ENCODE measurements at regions not wholly inside any gene's neighbourhood (a gene's known extent, or its start where the extent isn't known, plus 50 kb on each side); places are given as distances from the start of the nearest gene placed in this dataset.
"Not testable (repeated sequence)": the region's sequence is repeated elsewhere in the genome, so short reads cannot be mapped to it uniquely, and the experiment has no call there.

GRCh38 chr20:22851679-22852346 lies 183.3 kb upstream of the SSTR4 start:
- not testable (repeated sequence) for H2AFZ ChIP-seq (ENCODE audit: low read length, unreplicated experiment); H3K4me1 ChIP-seq (ENCODE audit: control insufficient read depth, insufficient read depth, low read length, unreplicated experiment); H3K79me2 ChIP-seq (ENCODE audit: control insufficient read depth, insufficient read depth, low read length, unreplicated experiment); H3K4me3 ChIP-seq (ENCODE audit: low read depth, low read length); H3K27ac ChIP-seq (ENCODE audit: low read depth, low read length); H3K27me3 ChIP-seq (ENCODE audit: insufficient read depth, low read length); H3K36me3 ChIP-seq (ENCODE audit: insufficient read depth, low read length)

- no peak overlapping the region for H3K27ac ChIP-seq (ENCODE audit: low read depth, low read length)
- H3K4me1 ChIP-seq (ENCODE audit: control insufficient read depth, insufficient read depth, low read length, unreplicated experiment) = no peaks in the 10 kb centered on the region
- H3K79me2 ChIP-seq (ENCODE audit: control insufficient read depth, insufficient read depth, low read length, unreplicated experiment) = no peaks in the 10 kb centered on the region
- H2AFZ ChIP-seq (ENCODE audit: low read length, unreplicated experiment) = no peak overlapping the region
- H3K27me3 ChIP-seq (ENCODE audit: insufficient read depth, low read length) = peaks cover 5% of the 10 kb centered on the region; the same call in 1 of the 2 replicates
- H3K36me3 ChIP-seq (ENCODE audit: insufficient read depth, low read length) = no peaks in the 10 kb centered on the region
- H3K4me3 ChIP-seq (ENCODE audit: low read depth, low read length) = no peak overlapping the region
These were observed 173.7 kb upstream of the SSTR4 start for GRCh38 chr20:22861231-22861980.

GRCh38 chr20:22861990-22862389 lies 173.1 kb upstream of the SSTR4 start:
- no peaks in the 10 kb centered on the region for H3K36me3 ChIP-seq (ENCODE audit: insufficient read depth, low read length)
- no peaks in the 10 kb centered on the region for H3K4me1 ChIP-seq (ENCODE audit: control insufficient read depth, insufficient read depth, low read length, unreplicated experiment)
- no peak overlapping the region for H2AFZ ChIP-seq (ENCODE audit: low read length, unreplicated experiment)
- H3K79me2 ChIP-seq (ENCODE audit: control insufficient read depth, insufficient read depth, low read length, unreplicated experiment) = no peaks in the 10 kb centered on the region
- H3K27me3 ChIP-seq (ENCODE audit: insufficient read depth, low read length) = peaks cover 8% of the 10 kb centered on the region; the same call in 1 of the 2 replicates
- H3K27ac ChIP-seq (ENCODE audit: low read depth, low read length) = no peak overlapping the region
- H3K4me3 ChIP-seq (ENCODE audit: low read depth, low read length) = no peak overlapping the region

- Histone ChIP-seq H3K27me3 (ENCODE audit: insufficient read depth, low read length) (peaks cover 10% of the 10 kb centered on the region; the same call in 1 of the 2 replicates), H2AFZ (ENCODE audit: low read length, unreplicated experiment) (no peak overlapping the region), H3K4me1 (ENCODE audit: control insufficient read depth, insufficient read depth, low read length, unreplicated experiment) (no peaks in the 10 kb centered on the region), H3K4me3 (ENCODE audit: low read depth, low read length) (no peak overlapping the region), H3K27ac (ENCODE audit: low read depth, low read length) (no peak overlapping the region), H3K79me2 (ENCODE audit: control insufficient read depth, insufficient read depth, low read length, unreplicated experiment) (no peaks in the 10 kb centered on the region), H3K36me3 (ENCODE audit: insufficient read depth, low read length) (no peaks in the 10 kb centered on the region)
These were observed 172.4 kb upstream of the SSTR4 start for GRCh38 chr20:22862671-22863230.

- H3K27ac ChIP-seq (ENCODE audit: low read depth, low read length) = no peak overlapping the region
- no peak overlapping the region for H2AFZ ChIP-seq (ENCODE audit: low read length, unreplicated experiment)
- H3K27me3 ChIP-seq (ENCODE audit: insufficient read depth, low read length) = peaks cover 14% of the 10 kb centered on the region; the same call in 1 of the 2 replicates
- H3K4me1 ChIP-seq (ENCODE audit: control insufficient read depth, insufficient read depth, low read length, unreplicated experiment) = no peaks in the 10 kb centered on the region
- no peaks in the 10 kb centered on the region for H3K36me3 ChIP-seq (ENCODE audit: insufficient read depth, low read length)
- no peak overlapping the region for H3K4me3 ChIP-seq (ENCODE audit: low read depth, low read length)
- no peaks in the 10 kb centered on the region for H3K79me2 ChIP-seq (ENCODE audit: control insufficient read depth, insufficient read depth, low read length, unreplicated experiment)
These were observed 171.3 kb upstream of the SSTR4 start for GRCh38 chr20:22863826-22864225.

- peaks cover 14% of the 10 kb centered on the region; the same call in 1 of the 2 replicates for H3K27me3 ChIP-seq (ENCODE audit: insufficient read depth, low read length)
- H3K4me1 ChIP-seq (ENCODE audit: control insufficient read depth, insufficient read depth, low read length, unreplicated experiment) = no peaks in the 10 kb centered on the region
- H3K36me3 ChIP-seq (ENCODE audit: insufficient read depth, low read length) = no peaks in the 10 kb centered on the region
- H3K4me3 ChIP-seq (ENCODE audit: low read depth, low read length) = no peak overlapping the region
- no peak overlapping the region for H3K27ac ChIP-seq (ENCODE audit: low read depth, low read length)
- no peaks in the 10 kb centered on the region for H3K79me2 ChIP-seq (ENCODE audit: control insufficient read depth, insufficient read depth, low read length, unreplicated experiment)
- H2AFZ ChIP-seq (ENCODE audit: low read length, unreplicated experiment) = no peak overlapping the region
These were observed 168.2 kb upstream of the SSTR4 start for GRCh38 chr20:22866812-22867341.

GRCh38 chr20:22878166-22878565 lies 156.9 kb upstream of the SSTR4 start:
- no peaks in the 10 kb centered on the region for H3K4me1 ChIP-seq (ENCODE audit: control insufficient read depth, insufficient read depth, low read length, unreplicated experiment)
- H2AFZ ChIP-seq (ENCODE audit: low read length, unreplicated experiment) = no peak overlapping the region
- no peak overlapping the region for H3K27ac ChIP-seq (ENCODE audit: low read depth, low read length)
- H3K79me2 ChIP-seq (ENCODE audit: control insufficient read depth, insufficient read depth, low read length, unreplicated experiment) = no peaks in the 10 kb centered on the region
- H3K4me3 ChIP-seq (ENCODE audit: low read depth, low read length) = no peak overlapping the region
- H3K36me3 ChIP-seq (ENCODE audit: insufficient read depth, low read length) = no peaks in the 10 kb centered on the region
- no peaks in the 10 kb centered on the region for H3K27me3 ChIP-seq (ENCODE audit: insufficient read depth, low read length)

- Histone ChIP-seq H3K4me1 (ENCODE audit: control insufficient read depth, insufficient read depth, low read length, unreplicated experiment) (no peaks in the 10 kb centered on the region), H3K79me2 (ENCODE audit: control insufficient read depth, insufficient read depth, low read length, unreplicated experiment) (no peaks in the 10 kb centered on the region), H3K27ac (ENCODE audit: low read depth, low read length) (no peak overlapping the region), H3K4me3 (ENCODE audit: low read depth, low read length) (no peak overlapping the region), H3K27me3 (ENCODE audit: insufficient read depth, low read length) (no peaks in the 10 kb centered on the region), H3K36me3 (ENCODE audit: insufficient read depth, low read length) (no peaks in the 10 kb centered on the region), H2AFZ (ENCODE audit: low read length, unreplicated experiment) (no peak overlapping the region)
These were observed 154.8 kb upstream of the SSTR4 start for GRCh38 chr20:22880277-22880676.

GRCh38 chr20:22887796-22888195 lies 147.3 kb upstream of the SSTR4 start:
- no peaks in the 10 kb centered on the region for H3K36me3 ChIP-seq (ENCODE audit: insufficient read depth, low read length)
- no peak overlapping the region for H2AFZ ChIP-seq (ENCODE audit: low read length, unreplicated experiment)
- no peaks in the 10 kb centered on the region for H3K4me1 ChIP-seq (ENCODE audit: control insufficient read depth, insufficient read depth, low read length, unreplicated experiment)
- H3K4me3 ChIP-seq (ENCODE audit: low read depth, low read length) = no peak overlapping the region
- no peaks in the 10 kb centered on the region for H3K79me2 ChIP-seq (ENCODE audit: control insufficient read depth, insufficient read depth, low read length, unreplicated experiment)
- H3K27ac ChIP-seq (ENCODE audit: low read depth, low read length) = no peak overlapping the region
- no peaks in the 10 kb centered on the region for H3K27me3 ChIP-seq (ENCODE audit: insufficient read depth, low read length)

GRCh38 chr20:22890594-22891300 lies 144.4 kb upstream of the SSTR4 start:
- no peak overlapping the region for H2AFZ ChIP-seq (ENCODE audit: low read length, unreplicated experiment)
- H3K79me2 ChIP-seq (ENCODE audit: control insufficient read depth, insufficient read depth, low read length, unreplicated experiment) = no peaks in the 10 kb centered on the region
- H3K36me3 ChIP-seq (ENCODE audit: insufficient read depth, low read length) = no peaks in the 10 kb centered on the region
- H3K27ac ChIP-seq (ENCODE audit: low read depth, low read length) = no peak overlapping the region
- H3K4me3 ChIP-seq (ENCODE audit: low read depth, low read length) = no peak overlapping the region
- no peaks in the 10 kb centered on the region for H3K4me1 ChIP-seq (ENCODE audit: control insufficient read depth, insufficient read depth, low read length, unreplicated experiment)
- no peaks in the 10 kb centered on the region for H3K27me3 ChIP-seq (ENCODE audit: insufficient read depth, low read length)
